IMR-90 (cell line): ENCODE measurements at regions not wholly inside any gene's neighbourhood (a gene's known extent, or its start where the extent isn't known, plus 50 kb on each side); places are given as distances from the start of the nearest gene placed in this dataset.
"Not testable (repeated sequence)": the region's sequence is repeated elsewhere in the genome, so short reads cannot be mapped to it uniquely, and the experiment has no call there.

Experiments used
- ATAC-seq: fragments of 200-7000 bp; cut with Tn5 transposase; 2 replicates; pipeline ENCODE4 v1.9.1; 2020; ENCODE audit warnings: low read depth, mild to moderate bottlenecking, moderate library complexity
- BruUV-seq: library from RNA; stranded (reverse); fragments of 400-500 nt; replicated peaks from 2 replicates; lab custom pipeline; 2021; lab: Mats Ljungman, UMichigan
- CTCF ChIA-PET: fragments of 300-600 bp; formaldehyde crosslinking; extraction: SDS; loops from one replicate; lab custom pipeline; 2021; ENCODE audit warnings: antibody characterized with exemption; lab: Yijun Ruan, JAX
- POLR2A ChIA-PET: fragments of 300-600 bp; sonication (Branson Sonifier 250); formaldehyde crosslinking; loops from one replicate; lab custom pipeline; 2022; ENCODE audit warnings: antibody characterized with exemption; ENCODE audit not compliant: unreplicated experiment; lab: Charles Lee
- DNase-seq: peaks from one replicate; pipeline ENCODE4 v3.0.0; 2013
- H2AFZ ChIP-seq: replicated peaks from 2 replicates; pipeline ENCODE3; 2013; ENCODE audit warnings: low read length, mild to moderate bottlenecking; ENCODE audit not compliant: poor library complexity
- H2AK5ac ChIP-seq: 2 replicates; pipeline ENCODE4 v1.6.1; 2013; ENCODE audit warnings: low read depth, low read length, inconsistent platforms
- H2AK9ac ChIP-seq: replicated peaks from 2 replicates; pipeline ENCODE3; 2013; ENCODE audit warnings: mild to moderate bottlenecking, low read depth, low read length, moderate library complexity; ENCODE audit not compliant: poor library complexity
- H2BK120ac ChIP-seq: 2 replicates; pipeline ENCODE4 v1.6.1; 2013; ENCODE audit warnings: low read depth, low read length, inconsistent platforms
- H2BK15ac ChIP-seq: 3 replicates; pipeline ENCODE4 v1.6.1; 2013; ENCODE audit warnings: low read depth, low read length, inconsistent platforms
- H2BK20ac ChIP-seq: 2 replicates; pipeline ENCODE4 v1.6.1; 2013; ENCODE audit warnings: low read depth, mild to moderate bottlenecking, inconsistent platforms, low read length, moderate library complexity
- H2BK5ac ChIP-seq: 2 replicates; pipeline ENCODE4 v1.6.1; 2013; ENCODE audit warnings: mild to moderate bottlenecking, low read depth, low read length, inconsistent platforms; ENCODE audit not compliant: poor library complexity, severe bottlenecking
- H3K14ac ChIP-seq: replicated peaks from 2 replicates; pipeline ENCODE4 v1.6.1; 2013; ENCODE audit warnings: low read depth, low read length, inconsistent platforms
- H3K18ac ChIP-seq: 2 replicates; pipeline ENCODE4 v1.6.1; 2013; ENCODE audit warnings: low read depth, low read length, control low read depth
- H3K23ac ChIP-seq: 2 replicates; pipeline ENCODE4 v1.6.1; 2013; ENCODE audit warnings: low read depth, low read length, inconsistent platforms
- H3K27ac ChIP-seq: 2 replicates; pipeline ENCODE4 v1.5.1; 2013; ENCODE audit warnings: mild to moderate bottlenecking, control low read depth, low read length; ENCODE audit not compliant: insufficient read depth
- H3K27me3 ChIP-seq: 2 replicates; pipeline ENCODE4 v1.6.1; 2013; ENCODE audit warnings: low read length; ENCODE audit not compliant: control insufficient read depth, insufficient read depth
- H3K36me3 ChIP-seq: 2 replicates; pipeline ENCODE4 v1.6.1; 2013; ENCODE audit warnings: low read length, mixed read lengths; ENCODE audit not compliant: control insufficient read depth, insufficient read depth
- H3K4ac ChIP-seq: 2 replicates; pipeline ENCODE4 v1.6.1; 2013; ENCODE audit warnings: low read depth, low read length, inconsistent platforms
- H3K4me1 ChIP-seq: 2 replicates; pipeline ENCODE4 v1.6.1; 2013; ENCODE audit warnings: low read length, mixed read lengths; ENCODE audit not compliant: control insufficient read depth, insufficient read depth
- H3K4me2 ChIP-seq: 2 replicates; pipeline ENCODE4 v1.6.1; 2013; ENCODE audit warnings: low read depth, mild to moderate bottlenecking, control low read depth, low read length, moderate library complexity
- H3K4me3 ChIP-seq: 2 replicates; pipeline ENCODE4 v1.5.1; 2013; ENCODE audit warnings: low read depth, mild to moderate bottlenecking, control low read depth, low read length, moderate library complexity; ENCODE audit not compliant: insufficient read depth
- H3K56ac ChIP-seq: 2 replicates; pipeline ENCODE4 v1.6.1; 2013; ENCODE audit warnings: low read length, inconsistent platforms; ENCODE audit not compliant: insufficient read depth; ENCODE audit errors: extremely low read depth
- H3K79me1 ChIP-seq, 2 experiments: 2 replicates each; pipeline ENCODE4 v1.6.1; 2013; ENCODE audit warnings: low read length in 2 of 2, inconsistent platforms in 1 of 2, low read depth in 1 of 2
- H3K9ac ChIP-seq: 2 replicates; pipeline ENCODE4 v1.6.1; 2013; ENCODE audit warnings: low read depth, low read length, control low read depth
- H3K9me1 ChIP-seq: 2 replicates; pipeline ENCODE4 v1.6.1; 2013; ENCODE audit warnings: low read length, inconsistent platforms; ENCODE audit not compliant: insufficient read depth
- H3K9me3 ChIP-seq: 2 replicates; pipeline ENCODE4 v1.6.1; 2013; ENCODE audit warnings: low read length; ENCODE audit not compliant: control insufficient read depth, insufficient read depth
- H4K20me1 ChIP-seq: 2 replicates; pipeline ENCODE4 v1.6.1; 2013; ENCODE audit warnings: low read length, inconsistent platforms; ENCODE audit not compliant: insufficient read depth
- H4K5ac ChIP-seq: 2 replicates; pipeline ENCODE4 v1.6.1; 2013; ENCODE audit warnings: mild to moderate bottlenecking, low read depth, low read length, control low read depth
- H4K8ac ChIP-seq, 2 experiments: 2 replicates each; pipeline ENCODE4 v1.6.1; 2013; ENCODE audit warnings: low read depth in 2 of 2, low read length in 2 of 2, control low read depth in 1 of 2, inconsistent platforms in 1 of 2
- H4K91ac ChIP-seq: 2 replicates; pipeline ENCODE4 v1.6.1; 2013; ENCODE audit warnings: low read depth, low read length, inconsistent platforms; ENCODE audit not compliant: insufficient read depth
- CHD1 ChIP-seq: IDR thresholded peaks from 2 replicates; pipeline ENCODE4 v1.6.1; 2012; ENCODE audit warnings: low read depth, low read length, improper control_type of control experiment
- CTCF ChIP-seq: conservative IDR thresholded peaks from 2 replicates; pipeline ENCODE4 v1.5.1; 2012; ENCODE audit warnings: mild to moderate bottlenecking, low read depth, low read length, improper control_type of control experiment
- ELK1 ChIP-seq: fragments of 150-350 bp; IDR thresholded peaks from 2 replicates; pipeline ENCODE4 v1.6.1; 2016; ENCODE audit warnings: low read depth, mild to moderate bottlenecking, low read length, moderate library complexity, borderline replicate concordance
- MAZ ChIP-seq: IDR thresholded peaks from 2 replicates; pipeline ENCODE4 v1.6.1; 2012; ENCODE audit warnings: low read depth, mild to moderate bottlenecking, low read length, improper control_type of control experiment, moderate library complexity, borderline replicate concordance
- MXI1 ChIP-seq: IDR thresholded peaks from 2 replicates; pipeline ENCODE4 v1.6.1; 2012; ENCODE audit warnings: low read depth, mild to moderate bottlenecking, low read length, moderate library complexity, borderline replicate concordance
- RAD21 ChIP-seq: IDR thresholded peaks from 2 replicates; pipeline ENCODE4 v1.6.1; 2012; ENCODE audit warnings: low read length, improper control_type of control experiment
- WGBS, 2 experiments: methylation state at CpG; one replicate each; pipeline versions ENCODE4 v1.1.5 to v1.1.7; 2013; ENCODE audit warnings: missing lambda C conversion rate in 2 of 2; ENCODE audit not compliant: insufficient read length in 1 of 2; ENCODE audit errors: extremely low coverage in 2 of 2; 5-methylcytosine and 5-hydroxymethylcytosine counted together
- dilution Hi-C: fragments of 300-500 bp; cut with HindIII; formaldehyde crosslinking; loops from one replicate; pipeline ENCODE4 v1.14.3; 2018; ENCODE audit warnings: low sequenced_read_pairs; ENCODE audit not compliant: unreplicated experiment
- in situ Hi-C: fragments of 300-500 bp; cut with MboI; formaldehyde crosslinking; loops from 3 replicates; pipeline ENCODE4 v1.14.3; 2019; ENCODE audit warnings: low sequenced_read_pairs, inconsistent platforms, mixed read lengths
- intact Hi-C: fragments of 100-400 bp; cut with micrococcal nuclease; formaldehyde crosslinking; loops from 2 replicates; pipeline ENCODE4 v1.10.0; 2022

- dilution Hi-C loops = no loop called here
- Histone ChIP-seq H3K9me3 (peaks cover 2% of the 10 kb centered on the region; the same call in 1 of the 2 replicates), H3K4me3 (no peak overlapping the region), H4K5ac (no peak overlapping the region), H2AK9ac (no peak overlapping the region), H2BK120ac (no peak overlapping the region), H3K27me3 (no peaks in the 10 kb centered on the region), H3K56ac (no peak overlapping the region), H3K36me3 (no peaks in the 10 kb centered on the region), H3K4me1 (no peaks in the 10 kb centered on the region), H2BK5ac (no peak overlapping the region), H3K23ac (no peak overlapping the region), H3K14ac (no peak overlapping the region), H3K4me2 (no peak overlapping the region), H3K4ac (no peak overlapping the region), H4K91ac (no peak overlapping the region), H4K20me1 (no peaks in the 10 kb centered on the region), H2AFZ (no peak overlapping the region), H3K9me1 (no peaks in the 10 kb centered on the region), H2AK5ac (no peak overlapping the region), H3K79me1 (no peaks in the 10 kb centered on the region), H2BK15ac (no peak overlapping the region), H3K9ac (no peak overlapping the region), H3K18ac (no peak overlapping the region), H2BK20ac (no peak overlapping the region), H3K27ac (no peak overlapping the region), H4K8ac (no peak overlapping the region)
- BruUV-seq = no TSS peak
- DNase-seq (no peak), ATAC-seq (no peak)
- in situ Hi-C loops = no loop called here
- TF ChIP-seq CTCF (0 out of 2 replicates have a peak, but pooled peaks have one; percentile 5), ELK1 (no peak), MAZ (no peak), CHD1 (no peak), MXI1 (no peak), RAD21 (peak; percentile 15; the same call in 1 of the 2 replicates)
- ChIA-PET CTCF (no interaction called here), POLR2A (no interaction called here)
- intact Hi-C loops = no loop called here
- WGBS, 2 experiments = no CpG with 5 or more reads among the region's 2 CpGs
Observed at GRCh38 chr5:159682623-159683022, 233.7 kb upstream of the ADRA1B start.

GRCh38 chr5:159687892-159688291, 228.4 kb upstream of the ADRA1B start:
- DNase-seq, in situ Hi-C loops, intact Hi-C loops: not testable (repeated sequence)

More at GRCh38 chr5:159687892-159688291, 228.4 kb upstream of the ADRA1B start:
- dilution Hi-C loops, ATAC-seq, H3K4me1 ChIP-seq, H4K20me1 ChIP-seq, H3K4ac ChIP-seq, CTCF ChIA-PET, H3K4me3 ChIP-seq, H2BK20ac ChIP-seq, H3K27me3 ChIP-seq, H2BK15ac ChIP-seq, H3K9me1 ChIP-seq, H4K5ac ChIP-seq, H2AFZ ChIP-seq, H3K79me1 ChIP-seq, H3K9me3 ChIP-seq, H2BK5ac ChIP-seq, H3K4me2 ChIP-seq, H3K14ac ChIP-seq, H3K36me3 ChIP-seq, H3K27ac ChIP-seq, BruUV-seq, POLR2A ChIA-PET, H3K18ac ChIP-seq, H4K8ac ChIP-seq, H2AK5ac ChIP-seq, H3K23ac ChIP-seq, H3K56ac ChIP-seq, H2AK9ac ChIP-seq, H4K91ac ChIP-seq, H2BK120ac ChIP-seq, H3K9ac ChIP-seq: not testable (repeated sequence)
